ENCODE measurements at regions not wholly inside any gene's neighbourhood (a gene's known extent, or its start where the extent isn't known, plus 50 kb on each side); places are given as distances from the start of the nearest gene placed in this dataset.
"Not testable (repeated sequence)": the region's sequence is repeated elsewhere in the genome, so short reads cannot be mapped to it uniquely, and the experiment has no call there.

- WGBS (ENCODE audit: insufficient coverage, low lambda C conversion rate), result no CpG with 5 or more reads among the region's 2 CpGs
- no peak overlapping the region for H3K27ac ChIP-seq (ENCODE audit: low read length)
- H3K4me3 ChIP-seq (ENCODE audit: low read length), result no peak overlapping the region
- no peaks in the 10 kb centered on the region for H3K27me3 ChIP-seq (ENCODE audit: control insufficient read depth, insufficient read depth, low read length)
- no peaks in the 10 kb centered on the region for H3K36me3 ChIP-seq (ENCODE audit: control insufficient read depth, insufficient read depth, low read length)
- DNase-seq, result no peak
- H3K4me1 ChIP-seq (ENCODE audit: control insufficient read depth, insufficient read depth, low read length), result no peaks in the 10 kb centered on the region
- H3K9me3 ChIP-seq (ENCODE audit: control insufficient read depth, low read depth, low read length), result no peaks in the 10 kb centered on the region
Observed at GRCh38 chr14:97120611-97121031, 323.4 kb downstream of the VRK1 start.

GRCh38 chr14:97129639-97130038 is 332.5 kb downstream of the VRK1 start:
- Histone ChIP-seq H3K4me3 (ENCODE audit: low read length) (no peak overlapping the region), H3K4me1 (ENCODE audit: control insufficient read depth, insufficient read depth, low read length) (no peaks in the 10 kb centered on the region), H3K9me3 (ENCODE audit: control insufficient read depth, low read depth, low read length) (no peaks in the 10 kb centered on the region), H3K36me3 (ENCODE audit: control insufficient read depth, insufficient read depth, low read length) (no peaks in the 10 kb centered on the region), H3K27ac (ENCODE audit: low read length) (no peak overlapping the region), H3K27me3 (ENCODE audit: control insufficient read depth, insufficient read depth, low read length) (no peaks in the 10 kb centered on the region)
- DNase-seq, result no peak
- WGBS (ENCODE audit: insufficient coverage, low lambda C conversion rate), result 88% methylated on average over 1 of the region's 2 CpGs

DNA sequence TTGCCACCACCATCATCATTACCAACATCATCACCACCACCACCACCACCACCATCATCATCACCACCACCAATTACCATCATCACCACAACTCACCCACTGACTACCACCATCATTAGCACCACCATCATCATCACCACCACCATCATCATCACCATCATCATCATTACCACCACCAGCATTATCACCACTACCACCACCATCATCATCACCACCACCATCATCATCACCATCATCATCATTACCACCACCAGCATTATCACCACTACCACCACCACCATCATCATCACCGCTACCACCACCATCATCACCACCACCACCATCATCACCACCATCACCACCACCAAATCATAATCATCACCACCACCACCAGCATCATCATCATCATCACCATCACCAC is 338.7 kb downstream of the VRK1 start:
- no CpG with 5 or more reads among the region's 1 CpG for WGBS (ENCODE audit: insufficient coverage, low lambda C conversion rate)
- not testable (repeated sequence) for H3K4me3 ChIP-seq (ENCODE audit: low read length)

DNA sequence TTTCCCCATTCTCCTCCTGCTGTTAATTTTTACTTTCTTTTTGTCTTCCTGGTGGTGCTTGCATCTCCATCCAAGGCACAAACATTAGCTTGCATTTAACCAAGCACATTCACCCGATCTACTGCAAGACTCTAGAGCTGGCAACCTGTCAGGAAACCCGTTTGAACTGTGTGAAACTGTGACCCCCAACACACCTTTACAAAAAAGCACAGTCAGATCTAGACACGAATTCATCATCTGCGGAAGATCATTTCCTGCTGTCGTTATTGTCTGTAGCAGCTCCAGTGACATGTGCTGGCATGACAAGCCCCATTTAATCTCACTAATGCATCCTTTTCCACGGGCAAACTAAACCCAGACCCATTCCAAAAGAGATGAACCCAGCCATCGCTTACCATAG is 340.5 kb downstream of the VRK1 start:
- DNase-seq, result no peak
- no peaks in the 10 kb centered on the region for H3K27me3 ChIP-seq (ENCODE audit: control insufficient read depth, insufficient read depth, low read length)
- no CpG with 5 or more reads among the region's 7 CpGs for WGBS (ENCODE audit: insufficient coverage, low lambda C conversion rate)
- no peaks in the 10 kb centered on the region for H3K4me1 ChIP-seq (ENCODE audit: control insufficient read depth, insufficient read depth, low read length)
- H3K27ac ChIP-seq (ENCODE audit: low read length), result no peak overlapping the region
- H3K36me3 ChIP-seq (ENCODE audit: control insufficient read depth, insufficient read depth, low read length), result no peaks in the 10 kb centered on the region
- H3K4me3 ChIP-seq (ENCODE audit: low read length), result no peak overlapping the region
- no peaks in the 10 kb centered on the region for H3K9me3 ChIP-seq (ENCODE audit: control insufficient read depth, low read depth, low read length)

More for the DNA sequence above, 338.7 kb downstream of the VRK1 start:
- not testable (repeated sequence) for DNase-seq; H3K4me1 ChIP-seq (ENCODE audit: control insufficient read depth, insufficient read depth, low read length); H3K9me3 ChIP-seq (ENCODE audit: control insufficient read depth, low read depth, low read length); H3K27me3 ChIP-seq (ENCODE audit: control insufficient read depth, insufficient read depth, low read length); H3K27ac ChIP-seq (ENCODE audit: low read length); H3K36me3 ChIP-seq (ENCODE audit: control insufficient read depth, insufficient read depth, low read length)

DNA sequence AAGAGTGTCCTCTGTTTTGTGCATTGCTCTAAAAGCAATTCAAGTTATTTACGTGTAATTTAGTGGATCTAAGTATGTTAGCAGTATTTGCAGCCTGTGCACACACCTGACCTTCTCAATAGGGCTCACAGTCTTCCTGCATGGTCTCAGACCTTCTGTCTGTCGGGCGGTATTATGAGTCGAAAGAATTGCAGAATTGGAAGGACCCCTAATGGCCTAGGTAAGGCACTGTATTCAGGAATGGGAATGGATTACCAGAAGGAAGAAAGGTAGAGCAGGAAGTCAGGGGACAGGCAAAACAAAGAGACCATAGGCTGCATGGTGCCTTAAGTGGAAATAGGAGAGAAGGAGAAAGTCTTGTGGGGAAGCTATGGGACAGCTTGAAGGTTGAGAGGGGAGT is 341.6 kb downstream of the VRK1 start:
- no peaks in the 10 kb centered on the region for H3K9me3 ChIP-seq (ENCODE audit: control insufficient read depth, low read depth, low read length)
- DNase-seq, result no peak
- H3K27ac ChIP-seq (ENCODE audit: low read length), result no peak overlapping the region
- no peak overlapping the region for H3K4me3 ChIP-seq (ENCODE audit: low read length)
- WGBS (ENCODE audit: insufficient coverage, low lambda C conversion rate), result no CpG with 5 or more reads among the region's 4 CpGs
- H3K4me1 ChIP-seq (ENCODE audit: control insufficient read depth, insufficient read depth, low read length), result no peaks in the 10 kb centered on the region
- no peaks in the 10 kb centered on the region for H3K36me3 ChIP-seq (ENCODE audit: control insufficient read depth, insufficient read depth, low read length)
- no peaks in the 10 kb centered on the region for H3K27me3 ChIP-seq (ENCODE audit: control insufficient read depth, insufficient read depth, low read length)

GRCh38 chr14:97143011-97143410 is 345.8 kb downstream of the VRK1 start:
- H3K4me3 ChIP-seq (ENCODE audit: low read length), result no peak overlapping the region
- H3K4me1 ChIP-seq (ENCODE audit: control insufficient read depth, insufficient read depth, low read length), result no peaks in the 10 kb centered on the region
- no peaks in the 10 kb centered on the region for H3K36me3 ChIP-seq (ENCODE audit: control insufficient read depth, insufficient read depth, low read length)
- WGBS (ENCODE audit: insufficient coverage, low lambda C conversion rate), result no CpG with 5 or more reads among the region's 1 CpG
- DNase-seq, result no peak
- H3K9me3 ChIP-seq (ENCODE audit: control insufficient read depth, low read depth, low read length), result no peaks in the 10 kb centered on the region
- no peaks in the 10 kb centered on the region for H3K27me3 ChIP-seq (ENCODE audit: control insufficient read depth, insufficient read depth, low read length)
- no peak overlapping the region for H3K27ac ChIP-seq (ENCODE audit: low read length)

GRCh38 chr14:97143456-97143855 is 346.3 kb downstream of the VRK1 start:
- Histone ChIP-seq H3K27me3 (ENCODE audit: control insufficient read depth, insufficient read depth, low read length) (no peaks in the 10 kb centered on the region), H3K4me1 (ENCODE audit: control insufficient read depth, insufficient read depth, low read length) (no peaks in the 10 kb centered on the region), H3K27ac (ENCODE audit: low read length) (no peak overlapping the region), H3K4me3 (ENCODE audit: low read length) (no peak overlapping the region), H3K36me3 (ENCODE audit: control insufficient read depth, insufficient read depth, low read length) (no peaks in the 10 kb centered on the region), H3K9me3 (ENCODE audit: control insufficient read depth, low read depth, low read length) (no peaks in the 10 kb centered on the region)
- 60% methylated on average over 1 of the region's 4 CpGs for WGBS (ENCODE audit: insufficient coverage, low lambda C conversion rate)
- DNase-seq, result no peak

- H3K36me3 ChIP-seq (ENCODE audit: control insufficient read depth, insufficient read depth, low read length); H3K27me3 ChIP-seq (ENCODE audit: control insufficient read depth, insufficient read depth, low read length); DNase-seq; H3K4me1 ChIP-seq (ENCODE audit: control insufficient read depth, insufficient read depth, low read length); H3K9me3 ChIP-seq (ENCODE audit: control insufficient read depth, low read depth, low read length); H3K4me3 ChIP-seq (ENCODE audit: low read length); H3K27ac ChIP-seq (ENCODE audit: low read length): not testable (repeated sequence)
Observed at GRCh38 chr14:97148021-97148420, 350.8 kb downstream of the VRK1 start.

- H3K36me3 ChIP-seq (ENCODE audit: control insufficient read depth, insufficient read depth, low read length), result no peaks in the 10 kb centered on the region
- no peak for DNase-seq
Observed at GRCh38 chr14:97149775-97150174, 352.6 kb downstream of the VRK1 start.

GRCh38 chr14:97153527-97153926 is 356.3 kb downstream of the VRK1 start:
- H3K9me3 ChIP-seq (ENCODE audit: control insufficient read depth, low read depth, low read length), result no peaks in the 10 kb centered on the region
- no peaks in the 10 kb centered on the region for H3K27me3 ChIP-seq (ENCODE audit: control insufficient read depth, insufficient read depth, low read length)
- H3K4me1 ChIP-seq (ENCODE audit: control insufficient read depth, insufficient read depth, low read length), result no peaks in the 10 kb centered on the region
- H3K27ac ChIP-seq (ENCODE audit: low read length), result no peak overlapping the region
- no peaks in the 10 kb centered on the region for H3K36me3 ChIP-seq (ENCODE audit: control insufficient read depth, insufficient read depth, low read length)
- no peak for DNase-seq
- WGBS (ENCODE audit: insufficient coverage, low lambda C conversion rate), result 80% methylated on average over 6 of the region's 6 CpGs
- no peak overlapping the region for H3K4me3 ChIP-seq (ENCODE audit: low read length)

More at GRCh38 chr14:97149775-97150174, 352.6 kb downstream of the VRK1 start:
- no CpG with 5 or more reads among the region's 3 CpGs for WGBS (ENCODE audit: insufficient coverage, low lambda C conversion rate)
- Histone ChIP-seq H3K27ac (ENCODE audit: low read length) (no peak overlapping the region), H3K9me3 (ENCODE audit: control insufficient read depth, low read depth, low read length) (no peaks in the 10 kb centered on the region), H3K4me3 (ENCODE audit: low read length) (no peak overlapping the region), H3K27me3 (ENCODE audit: control insufficient read depth, insufficient read depth, low read length) (no peaks in the 10 kb centered on the region), H3K4me1 (ENCODE audit: control insufficient read depth, insufficient read depth, low read length) (no peaks in the 10 kb centered on the region)

GRCh38 chr14:97155320-97155719 is 358.1 kb downstream of the VRK1 start:
- H3K4me1 ChIP-seq (ENCODE audit: control insufficient read depth, insufficient read depth, low read length), result no peaks in the 10 kb centered on the region
- H3K9me3 ChIP-seq (ENCODE audit: control insufficient read depth, low read depth, low read length), result no peaks in the 10 kb centered on the region
- H3K27ac ChIP-seq (ENCODE audit: low read length), result no peak overlapping the region
- H3K4me3 ChIP-seq (ENCODE audit: low read length), result no peak overlapping the region
- no peaks in the 10 kb centered on the region for H3K36me3 ChIP-seq (ENCODE audit: control insufficient read depth, insufficient read depth, low read length)
- DNase-seq, result no peak
- no peaks in the 10 kb centered on the region for H3K27me3 ChIP-seq (ENCODE audit: control insufficient read depth, insufficient read depth, low read length)
- WGBS (ENCODE audit: insufficient coverage, low lambda C conversion rate), result no CpG with 5 or more reads among the region's 2 CpGs
